IPS-11a (cell line): ENCODE measurements at regions not wholly inside any gene's neighbourhood (a gene's known extent, or its start where the extent isn't known, plus 50 kb on each side); places are given as distances from the start of the nearest gene placed in this dataset.

Experiments
- H3K4me3 ChIP-seq: one replicate; pipeline ENCODE4 v1.5.1; 2013; ENCODE audit warnings: low read depth, low read length, control low read depth

- no peak overlapping the region for H3K4me3 ChIP-seq
Measured at GRCh38 chr19:31223740-31224534, 125.3 kb downstream of the TSHZ3 start.

- no peak overlapping the region for H3K4me3 ChIP-seq
Measured at GRCh38 chr19:31220540-31220939, 128.7 kb downstream of the TSHZ3 start.

- H3K4me3 ChIP-seq, result no peak overlapping the region
Measured at GRCh38 chr19:31214997-31215396, 134.2 kb downstream of the TSHZ3 start.

- no peak overlapping the region for H3K4me3 ChIP-seq
Measured at GRCh38 chr19:31214086-31214485, 135.2 kb downstream of the TSHZ3 start.

- no peak overlapping the region for H3K4me3 ChIP-seq
Measured at GRCh38 chr19:31211088-31211487, 138.1 kb downstream of the TSHZ3 start.

GRCh38 chr19:31205887-31206518 is 143.2 kb downstream of the TSHZ3 start:
- no peak overlapping the region for H3K4me3 ChIP-seq

- H3K4me3 ChIP-seq, result no peak overlapping the region
Measured at GRCh38 chr19:31204115-31204514, 145.1 kb downstream of the TSHZ3 start.

- no peak overlapping the region for H3K4me3 ChIP-seq
Measured at GRCh38 chr19:31185261-31185660, 164.0 kb downstream of the TSHZ3 start.

- H3K4me3 ChIP-seq, result no peak overlapping the region
Measured at GRCh38 chr19:31181535-31181934, 167.7 kb downstream of the TSHZ3 start.

GRCh38 chr19:31180907-31181306 is 168.3 kb downstream of the TSHZ3 start:
- H3K4me3 ChIP-seq, result no peak overlapping the region

- no peak overlapping the region for H3K4me3 ChIP-seq
Measured at GRCh38 chr19:31179471-31179852, 169.8 kb downstream of the TSHZ3 start.

- no peak overlapping the region for H3K4me3 ChIP-seq
Measured at GRCh38 chr19:31178833-31179470, 170.3 kb downstream of the TSHZ3 start.

GRCh38 chr19:31177246-31177645 is 172.0 kb downstream of the TSHZ3 start:
- no peak overlapping the region for H3K4me3 ChIP-seq

- no peak overlapping the region for H3K4me3 ChIP-seq
Measured at GRCh38 chr19:31175564-31176348, 173.5 kb downstream of the TSHZ3 start.

- H3K4me3 ChIP-seq, result no peak overlapping the region
Measured at GRCh38 chr19:31174948-31175347, 174.3 kb downstream of the TSHZ3 start.

- H3K4me3 ChIP-seq, result no peak overlapping the region
Measured at GRCh38 chr19:31173991-31174390, 175.2 kb downstream of the TSHZ3 start.

GRCh38 chr19:31171936-31172335 is 177.3 kb downstream of the TSHZ3 start:
- H3K4me3 ChIP-seq, result no peak overlapping the region

- no peak overlapping the region for H3K4me3 ChIP-seq
Measured at GRCh38 chr19:31170046-31170445, 179.2 kb downstream of the TSHZ3 start.

GRCh38 chr19:31168106-31168625 is 181.1 kb downstream of the TSHZ3 start:
- no peak overlapping the region for H3K4me3 ChIP-seq

- no peak overlapping the region for H3K4me3 ChIP-seq
Measured at GRCh38 chr19:31167690-31168089, 181.5 kb downstream of the TSHZ3 start.

GRCh38 chr19:31166206-31166605 is 183.0 kb downstream of the TSHZ3 start:
- no peak overlapping the region for H3K4me3 ChIP-seq
